ENCODE measurements at regions not wholly inside any gene's neighbourhood (a gene's known extent, or its start where the extent isn't known, plus 50 kb on each side); places are given as distances from the start of the nearest gene placed in this dataset.
A peak's percentile ranks its signal among the peaks of the same experiment; 100 is the strongest.

GRCh38 chr14:55519473-55520080 lies 60.4 kb upstream of the KTN1 start:
- no peak overlapping the region for H3K4me2 ChIP-seq (ENCODE audit: control insufficient read depth, insufficient read depth)
- DNase-seq (ENCODE audit: low read depth, low spot score) (no peak), ATAC-seq (peak; percentile 44; the same call in 1 of the 3 replicates), FAIRE-seq (no peak)
- H3K9ac ChIP-seq (ENCODE audit: control insufficient read depth, insufficient read depth, low read length), result no peak overlapping the region
- no TSS peak for BruUV-seq (replicated peaks)
- H3K4me3 ChIP-seq, result no peak overlapping the region
- ChIA-PET RAD21 (ENCODE audit: unreplicated experiment) (no interaction called here), CTCF (interaction anchor here (0.6 to 2.0 kb wide), 2 partner anchors 19 to 74 kb away, joined by 3 to 7 read pairs; no protein-coding TSS in a partner anchor), POLR2A (no interaction called here), SMC1A (ENCODE audit: uncharacterized antibody, unreplicated experiment) (interaction anchor here (0.5 kb wide), 1 partner anchor 1766 kb away, joined by 3 read pairs; no protein-coding TSS in a partner anchor)
- H3K27me3 ChIP-seq (replicated peaks in 1 of 2; ENCODE audit: control insufficient read depth in 2 of 2, insufficient read depth in 2 of 2, low read length in 1 of 2), result no peaks in the 10 kb centered on the region
- no peaks in the 10 kb centered on the region for H3K4me1 ChIP-seq (ENCODE audit: control insufficient read depth, insufficient read depth, low read length)
- no peak overlapping the region for H3K27ac ChIP-seq (ENCODE audit: control insufficient read depth, insufficient read depth)
- no peak overlapping the region for H2AFZ ChIP-seq (ENCODE audit: control insufficient read depth, low read depth, low read length)
- WGBS (ENCODE audit: insufficient coverage, insufficient replicate concordance, low lambda C conversion rate, missing lambda C conversion rate), result 86% methylated on average over 1 of the region's 1 CpG
- no peaks in the 10 kb centered on the region for H3K9me3 ChIP-seq (replicated peaks; ENCODE audit: control insufficient read depth, insufficient read depth, low read length)
- no peak for TF ChIP-seq PAX5 (IDR thresholded peaks at IDR 0.05; ENCODE audit: borderline replicate concordance, low read depth, low read length)
- TF ChIP-seq KLF5 (IDR thresholded peaks at IDR 0.05; ENCODE audit: partially characterized antibody), result no peak
- no peak for TF ChIP-seq ETV6 (conservative IDR thresholded peaks at IDR 0.05 in 1 of 2, IDR thresholded peaks at IDR 0.05 in 1 of 2; ENCODE audit: borderline replicate concordance in 1 of 2, low read depth in 1 of 2)
- no peak for TF ChIP-seq CTCF (IDR thresholded peaks at IDR 0.05 in 2 of 3, conservative IDR thresholded peaks at IDR 0.05 in 1 of 3; ENCODE audit: control insufficient read depth in 2 of 3, extremely low read depth in 1 of 3, insufficient read depth in 1 of 3, low read depth in 3 of 3, low read length in 3 of 3)
- TF ChIP-seq CBFB (IDR thresholded peaks at IDR 0.05; ENCODE audit: low read depth), result no peak
- TF ChIP-seq WRNIP1 (IDR thresholded peaks at IDR 0.05; ENCODE audit: borderline replicate concordance, low read depth, low read length), result no peak
- TF ChIP-seq MYC (IDR thresholded peaks at IDR 0.05; ENCODE audit: insufficient read depth, insufficient read length, insufficient replicate concordance, low read length, severe bottlenecking), result no peak
- TF ChIP-seq IKZF1 (conservative IDR thresholded peaks at IDR 0.05), result no peak
- no peaks in the 10 kb centered on the region for H4K20me1 ChIP-seq (ENCODE audit: control insufficient read depth, insufficient read depth)
- intact Hi-C loops (cut with micrococcal nuclease; ENCODE audit: unreplicated experiment) (no loop called here), in situ Hi-C loops (cut with MboI) (no loop called here)
- no peaks in the 10 kb centered on the region for H3K36me3 ChIP-seq (ENCODE audit: control insufficient read depth in 2 of 2, insufficient read depth in 2 of 2, low read length in 1 of 2)
- H3K79me2 ChIP-seq (ENCODE audit: control insufficient read depth, insufficient read depth, low read length), result no peaks in the 10 kb centered on the region
